Stimulated activated CD4-positive, alpha-beta T cell treated with anti-CD3 and anti-CD28 coated beads, Interleukin-15, amount 100 ng/mL, for 24 hours (primary cell): ENCODE measurements at regions not wholly inside any gene's neighbourhood (a gene's known extent, or its start where the extent isn't known, plus 50 kb on each side); places are given as distances from the start of the nearest gene placed in this dataset.

ENCODE experiments used
- DNase-seq: peaks from one replicate; pipeline ENCODE4 v3.0.0-alpha.2; 2020

GRCh38 chr4:60216752-60217151 is 983.4 kb upstream of the ADGRL3 start:
- no peak for DNase-seq

GRCh38 chr4:60221866-60222265 is 978.3 kb upstream of the ADGRL3 start:
- no peak for DNase-seq

GRCh38 chr4:60223208-60223923 is 976.8 kb upstream of the ADGRL3 start:
- DNase-seq, result no peak

GRCh38 chr4:60241866-60242265 is 958.3 kb upstream of the ADGRL3 start:
- DNase-seq, result no peak

GRCh38 chr4:60249784-60250183 is 950.3 kb upstream of the ADGRL3 start:
- no peak for DNase-seq

- no peak for DNase-seq
Observed at GRCh38 chr4:60250657-60251056, 949.5 kb upstream of the ADGRL3 start.

- DNase-seq, result no peak
Observed at GRCh38 chr4:60259781-60260180, 940.3 kb upstream of the ADGRL3 start.

- DNase-seq, result no peak
Observed at GRCh38 chr4:60266505-60266904, 933.6 kb upstream of the ADGRL3 start.

GRCh38 chr4:60296386-60296785 is 903.7 kb upstream of the ADGRL3 start:
- no peak for DNase-seq

- no peak for DNase-seq
Observed at GRCh38 chr4:60313611-60314178, 886.4 kb upstream of the ADGRL3 start.

- no peak for DNase-seq
Observed at GRCh38 chr4:60314416-60314815, 885.7 kb upstream of the ADGRL3 start.

- DNase-seq, result no peak
Observed at GRCh38 chr4:60315586-60315985, 884.5 kb upstream of the ADGRL3 start.

- no peak for DNase-seq
Observed at GRCh38 chr4:60326735-60327134, 873.4 kb upstream of the ADGRL3 start.

GRCh38 chr4:60327651-60328050 is 872.5 kb upstream of the ADGRL3 start:
- DNase-seq, result no peak

GRCh38 chr4:60344908-60345307 is 855.2 kb upstream of the ADGRL3 start:
- no peak for DNase-seq

- DNase-seq, result no peak
Observed at GRCh38 chr4:60345392-60345791, 854.7 kb upstream of the ADGRL3 start.

GRCh38 chr4:60359746-60360367 is 840.3 kb upstream of the ADGRL3 start:
- DNase-seq, result no peak

GRCh38 chr4:60365176-60365575 is 835.0 kb upstream of the ADGRL3 start:
- no peak for DNase-seq

GRCh38 chr4:60366661-60367060 is 833.5 kb upstream of the ADGRL3 start:
- DNase-seq, result no peak

- no peak for DNase-seq
Observed at GRCh38 chr4:60368986-60369385, 831.1 kb upstream of the ADGRL3 start.

- DNase-seq, result no peak
Observed at GRCh38 chr4:60378010-60378409, 822.1 kb upstream of the ADGRL3 start.

- no peak for DNase-seq
Observed at GRCh38 chr4:60384516-60384915, 815.6 kb upstream of the ADGRL3 start.

GRCh38 chr4:60389633-60390032 is 810.5 kb upstream of the ADGRL3 start:
- DNase-seq, result no peak

GRCh38 chr4:60396341-60397049 is 803.6 kb upstream of the ADGRL3 start:
- no peak for DNase-seq
